Umbilical cord (tissue), 1 donor: ENCODE measurements at regions not wholly inside any gene's neighbourhood (a gene's known extent, or its start where the extent isn't known, plus 50 kb on each side); places are given as distances from the start of the nearest gene placed in this dataset.

ENCODE experiments used
- DNase-seq: peaks from one replicate; pipeline ENCODE4 v3.0.0-alpha.2; 2015; ENCODE audit warnings: low spot score

- peak; percentile 71 for DNase-seq
Observed at GRCh38 chr2:147082850-147083522, 761.8 kb upstream of the ACVR2A start.

GRCh38 chr2:147081831-147082230 is 763.0 kb upstream of the ACVR2A start:
- DNase-seq, result no peak

DNA sequence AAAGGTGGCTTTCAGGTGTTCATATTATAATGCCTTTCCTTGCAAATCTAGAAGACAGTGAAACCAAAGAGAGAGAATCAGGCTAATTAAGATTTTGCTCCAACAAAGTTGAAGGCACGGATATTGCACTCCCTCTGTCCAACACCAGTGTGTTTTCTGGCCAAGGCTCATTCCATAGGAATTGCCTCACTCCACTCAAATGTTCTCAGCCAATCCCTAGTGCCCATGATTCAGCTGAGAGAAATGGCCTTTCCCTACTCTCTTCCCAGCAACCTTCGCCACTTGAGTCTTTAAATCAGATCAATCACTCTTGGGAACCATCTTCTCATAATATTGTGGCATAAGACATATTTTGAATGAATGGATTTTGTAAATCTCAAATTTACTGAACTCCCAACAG is 768.2 kb upstream of the ACVR2A start:
- DNase-seq, result no peak

- no peak for DNase-seq
Observed at GRCh38 chr2:147068071-147068470, 776.8 kb upstream of the ACVR2A start.

DNA sequence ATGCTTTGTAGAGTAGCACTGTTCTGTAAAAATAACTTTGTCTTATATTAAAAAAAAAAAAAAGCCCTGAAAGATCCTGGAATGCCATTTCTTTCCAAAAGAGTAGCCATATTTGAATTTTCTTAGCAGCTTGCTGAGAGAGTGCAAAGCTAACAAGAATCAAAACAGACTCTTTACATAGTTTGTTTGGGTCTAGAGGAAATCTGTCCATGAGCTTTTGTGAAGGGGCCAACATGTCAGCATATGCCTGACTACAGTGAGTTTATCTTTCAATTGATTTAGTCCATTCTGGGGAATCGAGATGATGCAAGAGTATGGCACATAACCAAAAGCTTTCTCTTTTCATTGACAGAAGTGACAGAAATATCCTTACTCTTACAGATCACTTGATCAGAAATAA is 777.7 kb upstream of the ACVR2A start:
- no peak for DNase-seq

DNA sequence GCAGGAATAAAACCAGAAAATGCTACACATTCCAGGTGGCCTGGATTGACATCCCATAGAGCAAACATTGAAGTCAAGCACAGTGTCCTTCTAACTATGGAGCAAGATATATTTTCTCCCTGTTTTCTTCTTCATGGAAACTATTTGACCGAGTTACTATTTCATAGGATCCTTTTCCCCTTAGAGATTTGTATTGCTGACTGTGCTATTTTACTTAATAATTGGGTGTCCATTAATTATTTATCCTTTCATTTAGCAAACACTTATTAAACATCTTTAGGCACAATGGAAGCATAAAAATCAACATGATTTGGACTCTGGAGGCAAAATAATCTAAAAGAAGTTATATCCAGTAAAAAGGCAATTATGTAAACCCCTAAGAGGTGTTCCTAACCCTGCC is 782.8 kb upstream of the ACVR2A start:
- no peak for DNase-seq

- DNase-seq, result no peak
Observed at GRCh38 chr2:147061269-147061668, 783.6 kb upstream of the ACVR2A start.

DNA sequence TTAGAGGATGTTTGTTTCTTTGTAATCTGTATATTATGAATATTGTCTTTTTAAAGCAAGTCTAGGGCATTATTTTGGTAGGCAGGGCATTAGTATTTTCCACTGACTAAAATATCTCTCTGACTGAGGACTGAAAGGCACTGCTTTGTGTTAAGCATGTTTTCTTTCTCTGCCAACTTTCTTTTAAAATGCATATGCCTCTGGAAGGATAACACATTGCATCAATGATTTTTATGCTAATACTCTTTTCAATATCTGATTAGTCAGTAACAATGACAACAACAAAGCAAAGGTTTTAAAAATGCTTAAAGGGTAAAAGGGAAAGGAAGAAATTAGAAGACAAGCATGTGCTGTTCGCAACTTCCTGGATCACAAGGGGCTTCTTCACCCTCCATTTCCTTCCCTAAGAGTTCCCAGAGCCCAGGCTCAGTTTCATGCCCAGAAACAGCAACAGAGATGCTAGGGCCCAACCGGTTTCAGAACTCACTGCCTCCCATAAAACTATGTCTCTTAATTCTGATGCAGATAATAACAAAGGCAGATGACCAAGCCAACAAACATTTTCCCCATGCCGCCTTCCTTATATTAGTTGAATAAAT is 786.8 kb upstream of the ACVR2A start:
- DNase-seq, result peak; percentile 22

GRCh38 chr2:147051814-147052213 is 793.0 kb upstream of the ACVR2A start:
- DNase-seq, result peak; percentile 66

GRCh38 chr2:147051248-147051647 is 793.6 kb upstream of the ACVR2A start:
- peak; percentile 38 for DNase-seq

DNA sequence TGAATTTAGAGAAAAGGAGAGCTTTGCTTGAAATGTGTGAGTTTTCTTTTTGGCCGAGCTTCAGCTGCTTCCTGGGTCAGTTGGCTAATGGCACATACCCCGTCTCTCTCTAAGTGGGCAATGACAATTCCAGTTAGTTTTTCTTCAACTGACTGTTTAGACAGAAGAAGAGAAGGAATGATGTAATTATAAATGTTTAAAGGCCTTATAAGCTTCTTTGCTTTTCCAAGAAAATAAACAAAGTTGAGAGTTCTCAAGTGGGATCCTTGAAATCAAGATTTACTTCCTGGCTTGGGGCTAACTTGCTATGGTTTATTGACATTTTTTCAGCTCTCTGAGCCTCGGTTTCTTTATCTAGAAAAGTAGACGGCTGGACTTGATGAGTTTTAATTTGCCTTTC is 794.9 kb upstream of the ACVR2A start:
- no peak for DNase-seq

- DNase-seq, result no peak
Observed at GRCh38 chr2:147046473-147046872, 798.4 kb upstream of the ACVR2A start.

- DNase-seq, result no peak
Observed at GRCh38 chr2:147045113-147045512, 799.7 kb upstream of the ACVR2A start.

GRCh38 chr2:147041121-147041494 is 803.7 kb upstream of the ACVR2A start:
- DNase-seq, result no peak

DNA sequence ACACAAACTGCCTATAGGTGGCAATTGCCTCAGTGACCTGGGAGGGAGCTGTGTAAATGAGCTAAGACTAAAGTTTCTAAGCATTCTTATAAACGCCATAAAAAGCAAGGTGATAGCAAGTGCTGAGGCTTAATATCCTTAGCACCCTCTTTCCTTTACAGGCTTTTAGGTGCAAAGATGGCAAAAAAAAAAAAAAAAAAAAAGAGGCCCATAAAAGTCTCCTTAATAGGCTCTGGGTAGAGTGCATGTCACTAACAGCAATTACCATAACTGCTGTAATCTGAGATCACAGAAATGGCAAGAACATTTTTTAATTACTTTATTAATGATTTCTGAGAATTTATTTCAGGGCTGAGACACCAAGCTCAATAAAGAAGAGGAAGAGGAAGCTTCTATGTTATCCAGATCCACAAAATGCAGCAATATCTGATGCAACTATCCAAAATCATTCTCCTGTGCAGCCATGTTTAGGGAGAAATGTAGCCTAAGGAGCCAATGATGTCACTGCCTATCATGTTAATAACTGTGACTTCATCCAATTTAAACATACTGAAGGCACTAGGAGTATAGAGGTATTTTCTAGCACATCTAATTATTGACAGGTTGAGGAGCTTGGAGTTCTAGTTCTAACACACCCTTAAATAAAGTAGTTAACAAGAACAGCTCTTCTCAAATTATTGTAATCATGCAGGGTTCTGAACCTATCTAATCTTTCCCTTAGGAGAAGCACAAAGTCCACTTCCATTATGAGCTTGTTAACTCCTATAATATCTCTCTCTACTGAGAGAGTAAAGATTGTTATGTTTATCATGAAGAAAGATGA is 804.3 kb upstream of the ACVR2A start:
- no peak for DNase-seq

GRCh38 chr2:147037048-147037447 is 807.8 kb upstream of the ACVR2A start:
- no peak for DNase-seq

- no peak for DNase-seq
Observed at GRCh38 chr2:147033044-147033443, 811.8 kb upstream of the ACVR2A start.

GRCh38 chr2:147031897-147032296 is 812.9 kb upstream of the ACVR2A start:
- no peak for DNase-seq

- DNase-seq, result peak; percentile 27
Observed at GRCh38 chr2:147030966-147031720, 813.7 kb upstream of the ACVR2A start.

- no peak for DNase-seq
Observed at GRCh38 chr2:147027436-147027835, 817.4 kb upstream of the ACVR2A start.

DNA sequence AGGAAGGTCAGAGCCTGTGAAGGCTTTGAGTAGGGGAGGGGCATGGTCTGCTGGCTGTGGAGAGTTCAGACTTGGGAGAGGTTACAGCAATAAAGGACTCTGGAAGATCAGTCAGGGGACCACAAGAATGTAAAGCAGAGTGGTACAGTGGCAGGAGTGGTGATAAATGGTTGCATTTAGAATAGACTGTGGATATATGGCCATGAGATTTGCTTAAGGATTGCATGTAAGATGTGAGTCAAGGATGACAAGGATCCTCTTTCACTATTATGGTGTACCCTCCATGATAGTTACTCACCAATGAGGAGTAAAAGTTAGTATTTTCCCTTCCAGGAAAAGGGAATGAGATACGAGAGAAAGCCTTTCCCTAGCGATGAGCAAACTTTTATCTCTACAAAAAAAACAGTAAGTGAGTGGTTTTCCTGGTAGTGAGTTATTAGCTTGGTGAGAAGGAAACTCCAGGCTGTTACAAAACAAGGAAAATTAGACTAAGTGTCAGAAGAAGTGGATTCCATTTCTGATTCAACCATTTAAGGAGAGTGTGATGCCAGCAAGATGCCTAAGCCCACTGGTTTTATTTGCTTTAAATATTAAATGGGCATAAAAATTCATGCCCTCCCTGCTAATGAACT is 818.0 kb upstream of the ACVR2A start:
- peak; percentile 52 for DNase-seq
